ENCODE measurements at regions not wholly inside any gene's neighbourhood (a gene's known extent, or its start where the extent isn't known, plus 50 kb on each side); places are given as distances from the start of the nearest gene placed in this dataset.
"Not testable (repeated sequence)": the region's sequence is repeated elsewhere in the genome, so short reads cannot be mapped to it uniquely, and the experiment has no call there.

GRCh38 chr7:56449762-56450161, 333.5 kb upstream of the NUPR2 start:
- Histone ChIP-seq H3K36me3 (ENCODE audit: control insufficient read depth, insufficient read depth, low read length) (no peaks in the 10 kb centered on the region), H2AFZ (ENCODE audit: low read length) (no peak overlapping the region), H3K4me2 (ENCODE audit: extremely low read depth, insufficient read depth, low read length) (no peak overlapping the region)

GRCh38 chr7:56447864-56448693, 331.9 kb upstream of the NUPR2 start:
- H3K79me2 ChIP-seq (ENCODE audit: control insufficient read depth, insufficient read depth, low read length): no peaks in the 10 kb centered on the region
- no peaks in the 10 kb centered on the region for H3K36me3 ChIP-seq (ENCODE audit: control insufficient read depth, insufficient read depth, low read length)
- no peaks in the 10 kb centered on the region for H4K20me1 ChIP-seq (ENCODE audit: control insufficient read depth, extremely low read depth, insufficient read depth, low read length)
- H3K4me3 ChIP-seq (replicated peaks in 1 of 4; ENCODE audit: control extremely low read depth in 1 of 4, insufficient read depth in 1 of 4, low read depth in 3 of 4, low read length in 4 of 4): no peak overlapping the region
- H3K9me3 ChIP-seq (ENCODE audit: control insufficient read depth, insufficient read depth, low read depth, low read length): no peaks in the 10 kb centered on the region
- no peak overlapping the region for H3K9ac ChIP-seq (ENCODE audit: insufficient read depth, low read length)
- no peak overlapping the region for H2AFZ ChIP-seq (ENCODE audit: low read length)
- no peak for DNase-seq (ENCODE audit: low read depth in 2 of 2)
- no peaks in the 10 kb centered on the region for H3K4me1 ChIP-seq (ENCODE audit: control insufficient read depth, extremely low read depth, insufficient read depth, low read length)
- no peak overlapping the region for H3K27ac ChIP-seq (ENCODE audit: insufficient read depth, low read length)
- no peak for TF ChIP-seq CTCF (conservative IDR thresholded peaks at IDR 0.05 in 1 of 2, IDR thresholded peaks at IDR 0.05 in 1 of 2; ENCODE audit: low read depth in 1 of 2, low read length in 2 of 2)
- no peak for TF ChIP-seq EZH2 (IDR thresholded peaks at IDR 0.05; ENCODE audit: low read length, missing control alignments)
- no peaks in the 10 kb centered on the region for H3K27me3 ChIP-seq (ENCODE audit: control insufficient read depth, insufficient read depth, low read length)
- no peak overlapping the region for H3K4me2 ChIP-seq (ENCODE audit: extremely low read depth, insufficient read depth, low read length)

More at GRCh38 chr7:56449762-56450161, 333.5 kb upstream of the NUPR2 start:
- H3K79me2 ChIP-seq (ENCODE audit: control insufficient read depth, insufficient read depth, low read length): no peaks in the 10 kb centered on the region
- no peaks in the 10 kb centered on the region for H4K20me1 ChIP-seq (ENCODE audit: control insufficient read depth, extremely low read depth, insufficient read depth, low read length)
- TF ChIP-seq CTCF (conservative IDR thresholded peaks at IDR 0.05 in 1 of 2, IDR thresholded peaks at IDR 0.05 in 1 of 2; ENCODE audit: low read depth in 1 of 2, low read length in 2 of 2) (no peak), EZH2 (IDR thresholded peaks at IDR 0.05; ENCODE audit: low read length, missing control alignments) (no peak)
- H3K27me3 ChIP-seq (ENCODE audit: control insufficient read depth, insufficient read depth, low read length): no peaks in the 10 kb centered on the region
- H3K27ac ChIP-seq (ENCODE audit: insufficient read depth, low read length): no peak overlapping the region
- DNase-seq (ENCODE audit: low read depth in 2 of 2): no peak
- no peak overlapping the region for H3K4me3 ChIP-seq (replicated peaks in 1 of 4; ENCODE audit: control extremely low read depth in 1 of 4, insufficient read depth in 1 of 4, low read depth in 3 of 4, low read length in 4 of 4)
- H3K9me3 ChIP-seq (ENCODE audit: control insufficient read depth, insufficient read depth, low read depth, low read length): no peaks in the 10 kb centered on the region
- H3K4me1 ChIP-seq (ENCODE audit: control insufficient read depth, extremely low read depth, insufficient read depth, low read length): no peaks in the 10 kb centered on the region
- H3K9ac ChIP-seq (ENCODE audit: insufficient read depth, low read length): no peak overlapping the region

GRCh38 chr7:56420528-56420927, 304.3 kb upstream of the NUPR2 start:
- H3K9ac ChIP-seq (ENCODE audit: insufficient read depth, low read length); H4K20me1 ChIP-seq (ENCODE audit: control insufficient read depth, extremely low read depth, insufficient read depth, low read length); H3K4me3 ChIP-seq (replicated peaks in 1 of 4; ENCODE audit: control extremely low read depth in 1 of 4, insufficient read depth in 1 of 4, low read depth in 3 of 4, low read length in 4 of 4); H3K4me1 ChIP-seq (ENCODE audit: control insufficient read depth, extremely low read depth, insufficient read depth, low read length); H3K4me2 ChIP-seq (ENCODE audit: extremely low read depth, insufficient read depth, low read length); H3K79me2 ChIP-seq (ENCODE audit: control insufficient read depth, insufficient read depth, low read length); H2AFZ ChIP-seq (ENCODE audit: low read length); H3K27me3 ChIP-seq (ENCODE audit: control insufficient read depth, insufficient read depth, low read length); H3K36me3 ChIP-seq (ENCODE audit: control insufficient read depth, insufficient read depth, low read length); H3K9me3 ChIP-seq (ENCODE audit: control insufficient read depth, insufficient read depth, low read depth, low read length); DNase-seq (ENCODE audit: low read depth in 2 of 2); H3K27ac ChIP-seq (ENCODE audit: insufficient read depth, low read length): not testable (repeated sequence)
